ENCODE measurements at regions not wholly inside any gene's neighbourhood (a gene's known extent, or its start where the extent isn't known, plus 50 kb on each side); places are given as distances from the start of the nearest gene placed in this dataset.

GRCh38 chr2:82793711-82794435 lies 1665.2 kb downstream of the SUCLG1 start:
- WGBS (ENCODE audit: low lambda C conversion rate, missing lambda C conversion rate) = 80% methylated on average over 3 of the region's 3 CpGs
- H3K9me2 ChIP-seq (replicated peaks; ENCODE audit: insufficient read depth) = no peaks in the 10 kb centered on the region
- DNase-seq (ENCODE audit: low spot score) = no peak

GRCh38 chr2:82792316-82792715 lies 1666.8 kb downstream of the SUCLG1 start:
- no peak overlapping the region for H3K27ac ChIP-seq
- TF ChIP-seq EZH2 (IDR thresholded peaks at IDR 0.05; ENCODE audit: borderline replicate concordance) (no peak), CTCF (IDR thresholded peaks at IDR 0.05; ENCODE audit: poor library complexity) (no peak), EZH2phosphoT487 (IDR thresholded peaks at IDR 0.05; ENCODE audit: low read depth, severe bottlenecking, unreplicated experiment) (no peak)
- no peak overlapping the region for H3K4me3 ChIP-seq
- no peaks in the 10 kb centered on the region for H3K27me3 ChIP-seq
- H3K4me1 ChIP-seq (ENCODE audit: insufficient read depth) = no peaks in the 10 kb centered on the region
- H3K4me2 ChIP-seq = no peak overlapping the region
- H3K9me2 ChIP-seq (replicated peaks; ENCODE audit: insufficient read depth) = no peaks in the 10 kb centered on the region
- no peak for DNase-seq (ENCODE audit: low spot score)
- WGBS (ENCODE audit: low lambda C conversion rate, missing lambda C conversion rate) = 98% methylated on average over 5 of the region's 5 CpGs
- H3K9me3 ChIP-seq (ENCODE audit: low read depth) = no peaks in the 10 kb centered on the region
- no peaks in the 10 kb centered on the region for H3K36me3 ChIP-seq (replicated peaks; ENCODE audit: insufficient read depth, low read depth)
- no peaks in the 10 kb centered on the region for H4K20me1 ChIP-seq (ENCODE audit: insufficient read depth, poor library complexity, severe bottlenecking)
- no peak overlapping the region for H2AFZ ChIP-seq
- H3K79me2 ChIP-seq = no peaks in the 10 kb centered on the region

More at GRCh38 chr2:82793711-82794435, 1665.2 kb downstream of the SUCLG1 start:
- Histone ChIP-seq H3K4me2 (no peak overlapping the region), H3K4me3 (no peak overlapping the region), H3K27ac (no peak overlapping the region), H3K27me3 (no peaks in the 10 kb centered on the region), H4K20me1 (ENCODE audit: insufficient read depth, poor library complexity, severe bottlenecking) (no peaks in the 10 kb centered on the region), H2AFZ (no peak overlapping the region), H3K79me2 (no peaks in the 10 kb centered on the region), H3K4me1 (ENCODE audit: insufficient read depth) (no peaks in the 10 kb centered on the region), H3K36me3 (replicated peaks; ENCODE audit: insufficient read depth, low read depth) (no peaks in the 10 kb centered on the region), H3K9me3 (ENCODE audit: low read depth) (no peaks in the 10 kb centered on the region)
- no peak for TF ChIP-seq EZH2phosphoT487 (IDR thresholded peaks at IDR 0.05; ENCODE audit: low read depth, severe bottlenecking, unreplicated experiment)
- TF ChIP-seq CTCF (IDR thresholded peaks at IDR 0.05; ENCODE audit: poor library complexity) = no peak
- no peak for TF ChIP-seq EZH2 (IDR thresholded peaks at IDR 0.05; ENCODE audit: borderline replicate concordance)

- peak; percentile 8 for DNase-seq (ENCODE audit: low spot score)
- 66% methylated on average over 16 of the region's 16 CpGs for WGBS (ENCODE audit: low lambda C conversion rate, missing lambda C conversion rate)
- H3K27me3 ChIP-seq = no peaks in the 10 kb centered on the region
- H3K79me2 ChIP-seq = no peaks in the 10 kb centered on the region
- no peaks in the 10 kb centered on the region for H3K9me2 ChIP-seq (replicated peaks; ENCODE audit: insufficient read depth)
- H3K27ac ChIP-seq = no peak overlapping the region
- H3K9me3 ChIP-seq (ENCODE audit: low read depth) = no peaks in the 10 kb centered on the region
- no peak overlapping the region for H3K4me2 ChIP-seq
- H2AFZ ChIP-seq = no peak overlapping the region
- H3K4me3 ChIP-seq = no peak overlapping the region
- no peaks in the 10 kb centered on the region for H4K20me1 ChIP-seq (ENCODE audit: insufficient read depth, poor library complexity, severe bottlenecking)
- H3K36me3 ChIP-seq (replicated peaks; ENCODE audit: insufficient read depth, low read depth) = no peaks in the 10 kb centered on the region
- no peaks in the 10 kb centered on the region for H3K4me1 ChIP-seq (ENCODE audit: insufficient read depth)
- no peak for TF ChIP-seq EZH2 (IDR thresholded peaks at IDR 0.05; ENCODE audit: borderline replicate concordance)
- no peak for TF ChIP-seq CTCF (IDR thresholded peaks at IDR 0.05; ENCODE audit: poor library complexity)
- no peak for TF ChIP-seq EZH2phosphoT487 (IDR thresholded peaks at IDR 0.05; ENCODE audit: low read depth, severe bottlenecking, unreplicated experiment)
Observed at GRCh38 chr2:82790206-82791021, 1668.7 kb downstream of the SUCLG1 start.
